Fibroblast of villous mesenchyme (primary cell): ENCODE measurements at regions not wholly inside any gene's neighbourhood (a gene's known extent, or its start where the extent isn't known, plus 50 kb on each side); places are given as distances from the start of the nearest gene placed in this dataset.

Source experiments
- DNase-seq: peaks from one replicate; pipeline ENCODE4 v3.0.0-alpha.2; 2010; ENCODE audit warnings: low read depth
- H3K4me3 ChIP-seq: 2 replicates; pipeline ENCODE4 v1.5.1; 2011; ENCODE audit warnings: low read depth, mild to moderate bottlenecking, low read length
- TF ChIP-seq, protein P1 (sequence below): IDR thresholded peaks from 2 replicates; pipeline ENCODE4 v1.5.1; 2012; ENCODE audit warnings: low read depth, mild to moderate bottlenecking, low read length; ENCODE audit not compliant: insufficient read depth

GRCh38 chr13:82010780-82011179, 1669.9 kb upstream of the SPRY2 start:
- no peak overlapping the region for H3K4me3 ChIP-seq
- TF ChIP-seq, protein P1, sequence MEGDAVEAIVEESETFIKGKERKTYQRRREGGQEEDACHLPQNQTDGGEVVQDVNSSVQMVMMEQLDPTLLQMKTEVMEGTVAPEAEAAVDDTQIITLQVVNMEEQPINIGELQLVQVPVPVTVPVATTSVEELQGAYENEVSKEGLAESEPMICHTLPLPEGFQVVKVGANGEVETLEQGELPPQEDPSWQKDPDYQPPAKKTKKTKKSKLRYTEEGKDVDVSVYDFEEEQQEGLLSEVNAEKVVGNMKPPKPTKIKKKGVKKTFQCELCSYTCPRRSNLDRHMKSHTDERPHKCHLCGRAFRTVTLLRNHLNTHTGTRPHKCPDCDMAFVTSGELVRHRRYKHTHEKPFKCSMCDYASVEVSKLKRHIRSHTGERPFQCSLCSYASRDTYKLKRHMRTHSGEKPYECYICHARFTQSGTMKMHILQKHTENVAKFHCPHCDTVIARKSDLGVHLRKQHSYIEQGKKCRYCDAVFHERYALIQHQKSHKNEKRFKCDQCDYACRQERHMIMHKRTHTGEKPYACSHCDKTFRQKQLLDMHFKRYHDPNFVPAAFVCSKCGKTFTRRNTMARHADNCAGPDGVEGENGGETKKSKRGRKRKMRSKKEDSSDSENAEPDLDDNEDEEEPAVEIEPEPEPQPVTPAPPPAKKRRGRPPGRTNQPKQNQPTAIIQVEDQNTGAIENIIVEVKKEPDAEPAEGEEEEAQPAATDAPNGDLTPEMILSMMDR = no peak
- no peak for DNase-seq

- H3K4me3 ChIP-seq = no peak overlapping the region
These were observed 1661.8 kb upstream of the SPRY2 start for GRCh38 chr13:82002710-82003109.

DNA sequence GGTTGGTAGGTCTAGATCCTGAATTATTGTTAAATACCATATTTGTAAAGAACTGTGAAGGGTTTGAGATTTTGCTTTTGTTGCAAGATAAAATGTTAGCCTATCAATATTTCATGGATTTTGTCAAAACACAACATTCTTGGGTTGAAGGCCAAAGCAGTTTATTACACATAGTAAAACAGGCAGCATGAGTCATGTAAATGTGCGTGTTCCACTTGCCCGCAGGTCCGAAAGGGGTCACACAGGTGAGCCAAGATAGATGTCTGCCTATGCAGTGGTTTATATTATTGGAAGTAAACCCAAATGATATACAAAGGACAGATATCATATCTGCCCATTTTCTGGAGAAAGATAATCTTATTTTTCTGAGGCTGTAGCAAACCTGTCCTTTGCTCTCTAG, 1654.4 kb upstream of the SPRY2 start:
- H3K4me3 ChIP-seq = no peak overlapping the region
- DNase-seq = no peak
- TF ChIP-seq, protein P1 = no peak

More at GRCh38 chr13:82002710-82003109, 1661.8 kb upstream of the SPRY2 start:
- TF ChIP-seq, protein P1 = no peak
- DNase-seq = no peak

GRCh38 chr13:81990652-81991051, 1649.7 kb upstream of the SPRY2 start:
- H3K4me3 ChIP-seq = no peak overlapping the region
- TF ChIP-seq, protein P1 = no peak
- DNase-seq = no peak

DNA sequence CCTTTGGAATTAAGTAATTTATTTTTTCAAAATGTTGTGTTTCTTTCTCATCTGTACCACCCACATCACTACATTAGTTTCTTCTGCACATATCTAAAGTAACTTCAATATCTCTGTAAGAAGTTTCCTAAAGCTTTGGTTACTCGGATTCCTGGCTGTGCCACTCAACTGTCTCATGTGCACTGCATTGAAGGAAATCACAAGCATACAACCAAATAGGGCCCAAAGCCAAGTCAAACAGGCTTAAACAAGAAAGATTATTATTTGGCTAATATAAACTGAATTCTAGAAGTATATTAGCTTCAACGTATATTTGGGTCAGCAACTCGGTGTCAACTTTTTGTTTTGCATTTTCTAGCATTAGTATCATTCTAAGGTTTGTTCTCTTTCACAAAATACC, 1647.6 kb upstream of the SPRY2 start:
- DNase-seq = no peak
- H3K4me3 ChIP-seq = no peak overlapping the region
- TF ChIP-seq, protein P1 = no peak

GRCh38 chr13:81987677-81988357, 1646.9 kb upstream of the SPRY2 start:
- H3K4me3 ChIP-seq = no peak overlapping the region
- TF ChIP-seq, protein P1 = no peak
- no peak for DNase-seq

GRCh38 chr13:81987159-81987558, 1646.2 kb upstream of the SPRY2 start:
- DNase-seq = no peak
- TF ChIP-seq, protein P1 = no peak
- H3K4me3 ChIP-seq = no peak overlapping the region
